ENCODE measurements at regions not wholly inside any gene's neighbourhood (a gene's known extent, or its start where the extent isn't known, plus 50 kb on each side); places are given as distances from the start of the nearest gene placed in this dataset.

DNA sequence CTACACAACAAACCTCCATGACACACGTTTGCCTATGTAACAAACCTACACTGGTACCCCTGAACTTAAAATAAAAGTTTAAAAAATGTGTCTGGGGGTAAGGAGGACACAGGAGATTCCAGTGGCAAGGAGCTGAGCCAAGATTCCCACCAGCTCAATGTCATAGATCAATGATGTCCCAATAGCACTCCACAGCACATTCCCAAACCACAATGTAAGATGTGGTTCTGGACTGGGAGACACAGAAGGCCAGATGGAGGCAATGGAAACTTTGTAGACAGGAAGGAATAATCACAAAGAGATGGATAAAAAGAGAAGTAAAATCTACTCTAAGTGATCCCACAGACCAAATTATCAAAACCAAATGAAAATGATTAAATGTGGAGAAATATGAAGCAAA is 312.4 kb upstream of the SOX11 start:
- no peaks in the 10 kb centered on the region for H3K36me3 Mint-ChIP-seq (ENCODE audit: low read depth)
- H3K27me3 Mint-ChIP-seq (ENCODE audit: low read depth), result no peaks in the 10 kb centered on the region
- DNase-seq (ENCODE audit: low read depth, low spot score), result no peak
- no peak overlapping the region for H3K4me3 Mint-ChIP-seq
- H3K9me3 Mint-ChIP-seq, result peaks cover 7% of the 10 kb centered on the region
- no peak overlapping the region for H3K27ac Mint-ChIP-seq (ENCODE audit: unreplicated experiment)
- peaks cover 6% of the 10 kb centered on the region for H3K4me1 Mint-ChIP-seq
- TF ChIP-seq, protein P1, sequence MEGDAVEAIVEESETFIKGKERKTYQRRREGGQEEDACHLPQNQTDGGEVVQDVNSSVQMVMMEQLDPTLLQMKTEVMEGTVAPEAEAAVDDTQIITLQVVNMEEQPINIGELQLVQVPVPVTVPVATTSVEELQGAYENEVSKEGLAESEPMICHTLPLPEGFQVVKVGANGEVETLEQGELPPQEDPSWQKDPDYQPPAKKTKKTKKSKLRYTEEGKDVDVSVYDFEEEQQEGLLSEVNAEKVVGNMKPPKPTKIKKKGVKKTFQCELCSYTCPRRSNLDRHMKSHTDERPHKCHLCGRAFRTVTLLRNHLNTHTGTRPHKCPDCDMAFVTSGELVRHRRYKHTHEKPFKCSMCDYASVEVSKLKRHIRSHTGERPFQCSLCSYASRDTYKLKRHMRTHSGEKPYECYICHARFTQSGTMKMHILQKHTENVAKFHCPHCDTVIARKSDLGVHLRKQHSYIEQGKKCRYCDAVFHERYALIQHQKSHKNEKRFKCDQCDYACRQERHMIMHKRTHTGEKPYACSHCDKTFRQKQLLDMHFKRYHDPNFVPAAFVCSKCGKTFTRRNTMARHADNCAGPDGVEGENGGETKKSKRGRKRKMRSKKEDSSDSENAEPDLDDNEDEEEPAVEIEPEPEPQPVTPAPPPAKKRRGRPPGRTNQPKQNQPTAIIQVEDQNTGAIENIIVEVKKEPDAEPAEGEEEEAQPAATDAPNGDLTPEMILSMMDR (conservative IDR thresholded peaks at IDR 0.05), result no peak

DNA sequence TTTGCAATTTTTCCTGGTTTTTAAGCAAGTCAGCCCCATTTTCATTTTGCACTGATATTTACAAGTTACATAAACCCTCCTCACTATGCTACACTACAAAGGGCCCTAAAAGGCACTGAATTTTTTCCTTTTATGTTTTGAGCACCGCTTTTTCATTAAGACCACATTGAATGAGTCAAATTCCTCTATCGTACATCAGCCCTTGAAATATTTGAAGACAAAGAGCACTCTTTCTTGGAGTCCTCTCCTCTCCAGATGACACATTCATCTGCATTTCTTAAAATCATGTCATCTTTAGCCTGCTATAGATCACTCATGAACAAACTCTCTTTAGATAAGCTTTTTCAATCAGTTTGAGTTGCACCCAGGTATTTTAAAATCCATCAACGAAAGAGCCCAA is 306.6 kb upstream of the SOX11 start:
- H3K9me3 Mint-ChIP-seq, result peaks cover 8% of the 10 kb centered on the region
- no peak for DNase-seq (ENCODE audit: low read depth, low spot score)
- TF ChIP-seq, protein P1 (conservative IDR thresholded peaks at IDR 0.05), result no peak
- H3K27me3 Mint-ChIP-seq (ENCODE audit: low read depth), result no peaks in the 10 kb centered on the region
- no peak overlapping the region for H3K27ac Mint-ChIP-seq (ENCODE audit: unreplicated experiment)
- H3K36me3 Mint-ChIP-seq (ENCODE audit: low read depth), result no peaks in the 10 kb centered on the region
- H3K4me3 Mint-ChIP-seq, result no peak overlapping the region
- peaks cover 9% of the 10 kb centered on the region for H3K4me1 Mint-ChIP-seq

DNA sequence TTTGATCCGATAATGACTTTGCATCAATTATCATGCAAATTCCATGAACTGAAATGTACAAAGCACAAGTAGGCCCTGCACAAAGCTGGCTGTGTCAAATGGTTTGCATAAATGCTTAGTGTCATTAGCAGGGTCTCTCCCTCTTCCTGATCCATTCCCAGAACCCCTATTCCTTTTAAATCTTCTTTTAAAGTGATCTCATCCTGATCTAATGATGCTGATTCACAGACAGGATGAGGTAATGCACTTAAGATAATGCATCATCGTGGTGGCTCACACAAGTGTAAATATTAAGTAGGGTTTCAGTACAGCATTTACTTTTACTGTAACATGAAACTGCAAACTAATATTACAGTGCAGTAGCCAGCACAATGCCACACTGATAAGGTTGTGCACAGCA is 304.8 kb upstream of the SOX11 start:
- Mint-ChIP-seq H3K36me3 (ENCODE audit: low read depth) (no peaks in the 10 kb centered on the region), H3K27ac (ENCODE audit: unreplicated experiment) (no peak overlapping the region), H3K4me1 (peaks cover 9% of the 10 kb centered on the region), H3K9me3 (peaks cover 8% of the 10 kb centered on the region), H3K27me3 (ENCODE audit: low read depth) (no peaks in the 10 kb centered on the region), H3K4me3 (no peak overlapping the region)
- TF ChIP-seq, protein P1 (conservative IDR thresholded peaks at IDR 0.05), result no peak
- no peak for DNase-seq (ENCODE audit: low read depth, low spot score)

DNA sequence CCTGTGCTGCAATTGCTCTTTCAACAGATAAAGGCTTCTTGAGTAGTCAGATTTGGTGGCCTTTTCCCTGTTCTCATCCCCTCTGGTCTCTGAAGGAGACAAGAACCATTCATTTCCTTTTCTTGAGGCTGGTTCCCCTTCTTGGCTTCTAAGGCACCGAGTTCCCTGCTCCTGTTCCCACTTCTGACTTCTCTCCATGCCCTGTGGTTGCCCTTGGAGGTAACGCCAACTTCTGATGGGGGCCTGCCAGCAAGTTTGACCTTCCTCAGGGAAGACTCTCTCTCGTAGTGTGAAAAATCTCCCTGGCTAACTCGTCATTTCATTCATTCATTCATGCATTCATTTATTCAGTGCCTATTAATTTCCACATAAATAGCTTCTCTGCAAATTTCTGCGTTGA is 302.4 kb upstream of the SOX11 start:
- Mint-ChIP-seq H3K9me3 (peaks cover 8% of the 10 kb centered on the region), H3K36me3 (ENCODE audit: low read depth) (no peaks in the 10 kb centered on the region), H3K4me1 (peaks cover 9% of the 10 kb centered on the region), H3K27ac (ENCODE audit: unreplicated experiment) (no peak overlapping the region), H3K27me3 (ENCODE audit: low read depth) (no peaks in the 10 kb centered on the region), H3K4me3 (no peak overlapping the region)
- no peak for DNase-seq (ENCODE audit: low read depth, low spot score)
- TF ChIP-seq, protein P1 (conservative IDR thresholded peaks at IDR 0.05), result no peak

DNA sequence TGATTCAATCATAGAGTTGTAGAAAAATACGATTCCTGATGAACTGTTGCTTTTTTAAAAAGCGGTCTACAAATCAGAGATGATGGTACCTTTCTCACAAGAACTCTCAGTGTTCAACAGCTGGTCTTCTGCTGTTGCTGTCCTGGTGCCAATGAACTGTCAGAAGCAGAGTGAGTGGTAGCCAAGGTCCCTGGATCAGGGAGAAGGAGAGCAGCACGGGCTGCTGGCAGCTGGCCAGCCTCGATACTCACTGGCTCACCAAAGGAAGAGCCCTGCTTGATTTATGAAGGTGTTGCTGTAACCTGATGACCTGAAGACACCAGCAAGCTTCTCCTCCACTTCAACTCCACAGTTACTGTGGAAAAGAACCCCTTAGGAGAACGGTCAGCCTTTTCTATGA is 300.8 kb upstream of the SOX11 start:
- H3K9me3 Mint-ChIP-seq, result peaks cover 5% of the 10 kb centered on the region
- H3K4me3 Mint-ChIP-seq, result no peak overlapping the region
- no peak for DNase-seq (ENCODE audit: low read depth, low spot score)
- H3K27me3 Mint-ChIP-seq (ENCODE audit: low read depth), result no peaks in the 10 kb centered on the region
- no peak overlapping the region for H3K27ac Mint-ChIP-seq (ENCODE audit: unreplicated experiment)
- H3K36me3 Mint-ChIP-seq (ENCODE audit: low read depth), result no peaks in the 10 kb centered on the region
- TF ChIP-seq, protein P1 (conservative IDR thresholded peaks at IDR 0.05), result no peak
- H3K4me1 Mint-ChIP-seq, result peaks cover 4% of the 10 kb centered on the region

DNA sequence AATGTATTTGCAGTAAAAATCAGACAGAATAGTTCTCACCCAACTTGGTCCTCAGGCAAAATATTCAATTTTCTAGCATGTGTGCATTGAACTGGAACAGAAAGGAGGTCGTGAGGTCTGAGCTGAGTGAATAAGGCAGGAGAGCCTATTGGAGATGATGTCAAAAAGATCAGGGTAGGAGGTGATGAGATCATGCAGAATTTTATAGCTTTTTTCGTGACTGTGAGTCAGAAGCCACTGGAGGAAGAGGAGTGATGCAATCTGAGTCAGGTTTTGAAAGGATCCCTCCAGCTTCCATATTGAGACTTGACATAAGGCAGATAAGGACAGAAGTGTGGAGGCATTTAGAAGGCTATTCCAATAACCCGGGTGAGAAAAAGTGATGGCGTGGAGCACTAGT is 299.5 kb upstream of the SOX11 start:
- Mint-ChIP-seq H3K4me3 (no peak overlapping the region), H3K9me3 (peaks cover 3% of the 10 kb centered on the region), H3K27me3 (ENCODE audit: low read depth) (no peaks in the 10 kb centered on the region), H3K4me1 (no peaks in the 10 kb centered on the region), H3K36me3 (ENCODE audit: low read depth) (no peaks in the 10 kb centered on the region), H3K27ac (ENCODE audit: unreplicated experiment) (no peak overlapping the region)
- TF ChIP-seq, protein P1 (conservative IDR thresholded peaks at IDR 0.05), result no peak
- no peak for DNase-seq (ENCODE audit: low read depth, low spot score)

Data from neural crest cell (in vitro differentiated cells).